ENCODE measurements at regions not wholly inside any gene's neighbourhood (a gene's known extent, or its start where the extent isn't known, plus 50 kb on each side); places are given as distances from the start of the nearest gene placed in this dataset.

- no peak overlapping the region for H3K14ac ChIP-seq (ENCODE audit: low read length)
Measured at GRCh38 chr10:18743926-18744325, 84.7 kb downstream of the ARL5B start.

GRCh38 chr10:18753312-18753895, 94.2 kb downstream of the ARL5B start:
- H3K27ac ChIP-seq (replicated peaks; ENCODE audit: low read length): no peak overlapping the region
- no peak overlapping the region for H3K14ac ChIP-seq (ENCODE audit: low read length)
- no peak overlapping the region for H2BK5ac ChIP-seq (ENCODE audit: low read length)
- H3K18ac ChIP-seq (ENCODE audit: low read length): no peak overlapping the region
- H2BK12ac ChIP-seq (ENCODE audit: low read length): no peak overlapping the region
- no peak overlapping the region for H4K8ac ChIP-seq (ENCODE audit: low read depth, low read length)
- no peak overlapping the region for H3K23ac ChIP-seq (ENCODE audit: low read depth, low read length, poor library complexity)
- no peak overlapping the region for H4K91ac ChIP-seq (ENCODE audit: low read depth, low read length, poor library complexity)
- H3K4me3 ChIP-seq (ENCODE audit: low read length in 2 of 2): no peak overlapping the region
- no peak overlapping the region for H3K9ac ChIP-seq (ENCODE audit: low read depth, low read length, poor library complexity)
- H2BK15ac ChIP-seq (ENCODE audit: low read length): no peak overlapping the region
- peaks cover 0 to 2% of the 10 kb centered on the region in 2 donors for H3K4me1 ChIP-seq (ENCODE audit: control insufficient read depth in 2 of 2, insufficient read depth in 1 of 2, low read depth in 1 of 2, low read length in 2 of 2)
- no peaks in the 10 kb centered on the region for H3K79me1 ChIP-seq (ENCODE audit: low read depth, low read length)
- H2AFZ ChIP-seq (ENCODE audit: low read length): no peak overlapping the region
- H2AK5ac ChIP-seq (ENCODE audit: low read depth, low read length): no peak overlapping the region
- H2BK120ac ChIP-seq (ENCODE audit: low read depth, low read length): no peak overlapping the region
- H3K9me3 ChIP-seq (replicated peaks in 1 of 2; ENCODE audit: control insufficient read depth in 2 of 2, insufficient read depth in 1 of 2, low read depth in 1 of 2, low read length in 2 of 2): no peaks in the 10 kb centered on the region
- DNase-seq (ENCODE audit: low spot score): no peak
- H3K36me3 ChIP-seq (replicated peaks in 1 of 2; ENCODE audit: control insufficient read depth in 2 of 2, insufficient read depth in 2 of 2, low read length in 2 of 2): no peaks in the 10 kb centered on the region
- H3K4ac ChIP-seq (ENCODE audit: low read length): no peak overlapping the region
- H3K27me3 ChIP-seq (ENCODE audit: control insufficient read depth in 3 of 3, insufficient read depth in 3 of 3, low read depth in 1 of 3, low read length in 3 of 3): no peaks in the 10 kb centered on the region
- WGBS, 2 donors (ENCODE audit: extremely low coverage in 2 of 2, insufficient read length in 2 of 2, insufficient replicate concordance in 1 of 2): no CpG with 5 or more reads among the region's 11 CpGs
- no peak overlapping the region for H3K4me2 ChIP-seq (ENCODE audit: insufficient read depth, low read length, poor library complexity, severe bottlenecking)

More at GRCh38 chr10:18743926-18744325, 84.7 kb downstream of the ARL5B start:
- H3K4me3 ChIP-seq (ENCODE audit: low read length in 2 of 2): no peak overlapping the region
- no peak overlapping the region for H3K4me2 ChIP-seq (ENCODE audit: insufficient read depth, low read length, poor library complexity, severe bottlenecking)
- H3K9me3 ChIP-seq (replicated peaks in 1 of 2; ENCODE audit: control insufficient read depth in 2 of 2, insufficient read depth in 1 of 2, low read depth in 1 of 2, low read length in 2 of 2): no peaks in the 10 kb centered on the region
- no peak overlapping the region for H2AFZ ChIP-seq (ENCODE audit: low read length)
- no peaks in the 10 kb centered on the region for H3K36me3 ChIP-seq (replicated peaks in 1 of 2; ENCODE audit: control insufficient read depth in 2 of 2, insufficient read depth in 2 of 2, low read length in 2 of 2)
- H2BK12ac ChIP-seq (ENCODE audit: low read length): no peak overlapping the region
- H3K27ac ChIP-seq (replicated peaks; ENCODE audit: low read length): no peak overlapping the region
- no peak overlapping the region for H2AK5ac ChIP-seq (ENCODE audit: low read depth, low read length)
- H3K4ac ChIP-seq (ENCODE audit: low read length): no peak overlapping the region
- no peak overlapping the region for H4K8ac ChIP-seq (ENCODE audit: low read depth, low read length)
- H4K91ac ChIP-seq (ENCODE audit: low read depth, low read length, poor library complexity): no peak overlapping the region
- H2BK5ac ChIP-seq (ENCODE audit: low read length): no peak overlapping the region
- no peak overlapping the region for H3K23ac ChIP-seq (ENCODE audit: low read depth, low read length, poor library complexity)
- H3K27me3 ChIP-seq (ENCODE audit: control insufficient read depth in 3 of 3, insufficient read depth in 3 of 3, low read depth in 1 of 3, low read length in 3 of 3): no peaks in the 10 kb centered on the region
- no peak overlapping the region for H3K9ac ChIP-seq (ENCODE audit: low read depth, low read length, poor library complexity)
- no peak overlapping the region for H3K18ac ChIP-seq (ENCODE audit: low read length)
- H2BK15ac ChIP-seq (ENCODE audit: low read length): no peak overlapping the region
- H3K4me1 ChIP-seq (ENCODE audit: control insufficient read depth in 2 of 2, insufficient read depth in 1 of 2, low read depth in 1 of 2, low read length in 2 of 2): peaks cover 0 to 2% of the 10 kb centered on the region in 2 donors
- no peaks in the 10 kb centered on the region for H3K79me1 ChIP-seq (ENCODE audit: low read depth, low read length)
- no peak for DNase-seq (ENCODE audit: low spot score)
- H2BK120ac ChIP-seq (ENCODE audit: low read depth, low read length): no peak overlapping the region

GRCh38 chr10:18759575-18759974, 100.3 kb downstream of the ARL5B start:
- Histone ChIP-seq H4K91ac (ENCODE audit: low read depth, low read length, poor library complexity) (no peak overlapping the region), H2BK15ac (ENCODE audit: low read length) (no peak overlapping the region), H3K4me3 (ENCODE audit: low read length in 2 of 2) (no peak overlapping the region), H3K36me3 (replicated peaks in 1 of 2; ENCODE audit: control insufficient read depth in 2 of 2, insufficient read depth in 2 of 2, low read length in 2 of 2) (no peaks in the 10 kb centered on the region), H3K9me3 (replicated peaks in 1 of 2; ENCODE audit: control insufficient read depth in 2 of 2, insufficient read depth in 1 of 2, low read depth in 1 of 2, low read length in 2 of 2) (no peaks in the 10 kb centered on the region), H3K27me3 (ENCODE audit: control insufficient read depth in 3 of 3, insufficient read depth in 3 of 3, low read depth in 1 of 3, low read length in 3 of 3) (no peaks in the 10 kb centered on the region), H2BK5ac (ENCODE audit: low read length) (no peak overlapping the region), H3K18ac (ENCODE audit: low read length) (no peak overlapping the region), H3K23ac (ENCODE audit: low read depth, low read length, poor library complexity) (no peak overlapping the region), H3K27ac (replicated peaks; ENCODE audit: low read length) (no peak overlapping the region), H2AFZ (ENCODE audit: low read length) (no peak overlapping the region), H3K4me2 (ENCODE audit: insufficient read depth, low read length, poor library complexity, severe bottlenecking) (no peak overlapping the region), H2BK12ac (ENCODE audit: low read length) (no peak overlapping the region), H2BK120ac (ENCODE audit: low read depth, low read length) (no peak overlapping the region), H3K14ac (ENCODE audit: low read length) (no peak overlapping the region), H2AK5ac (ENCODE audit: low read depth, low read length) (no peak overlapping the region), H4K8ac (ENCODE audit: low read depth, low read length) (no peak overlapping the region), H3K79me1 (ENCODE audit: low read depth, low read length) (no peaks in the 10 kb centered on the region), H3K4ac (ENCODE audit: low read length) (no peak overlapping the region), H3K9ac (ENCODE audit: low read depth, low read length, poor library complexity) (no peak overlapping the region), H3K4me1 (ENCODE audit: control insufficient read depth in 2 of 2, insufficient read depth in 1 of 2, low read depth in 1 of 2, low read length in 2 of 2) (no peaks in the 10 kb centered on the region)
- no peak for DNase-seq (ENCODE audit: low spot score)
- no CpG with 5 or more reads among the region's 1 CpG for WGBS, 2 donors (ENCODE audit: extremely low coverage in 2 of 2, insufficient read length in 2 of 2, insufficient replicate concordance in 1 of 2)

- Histone ChIP-seq H3K9ac (ENCODE audit: low read depth, low read length, poor library complexity) (no peak overlapping the region), H3K36me3 (replicated peaks in 1 of 2; ENCODE audit: control insufficient read depth in 2 of 2, insufficient read depth in 2 of 2, low read length in 2 of 2) (no peaks in the 10 kb centered on the region), H3K23ac (ENCODE audit: low read depth, low read length, poor library complexity) (no peak overlapping the region), H3K27me3 (ENCODE audit: control insufficient read depth in 3 of 3, insufficient read depth in 3 of 3, low read depth in 1 of 3, low read length in 3 of 3) (no peaks in the 10 kb centered on the region), H4K91ac (ENCODE audit: low read depth, low read length, poor library complexity) (no peak overlapping the region), H2BK12ac (ENCODE audit: low read length) (no peak overlapping the region), H3K4me1 (ENCODE audit: control insufficient read depth in 2 of 2, insufficient read depth in 1 of 2, low read depth in 1 of 2, low read length in 2 of 2) (no peaks in the 10 kb centered on the region), H3K4me3 (ENCODE audit: low read length in 2 of 2) (no peak overlapping the region), H4K8ac (ENCODE audit: low read depth, low read length) (no peak overlapping the region), H3K4me2 (ENCODE audit: insufficient read depth, low read length, poor library complexity, severe bottlenecking) (no peak overlapping the region), H2BK15ac (ENCODE audit: low read length) (no peak overlapping the region), H2BK120ac (ENCODE audit: low read depth, low read length) (no peak overlapping the region), H3K79me1 (ENCODE audit: low read depth, low read length) (no peaks in the 10 kb centered on the region), H2BK5ac (ENCODE audit: low read length) (no peak overlapping the region), H3K27ac (replicated peaks; ENCODE audit: low read length) (no peak overlapping the region), H3K4ac (ENCODE audit: low read length) (no peak overlapping the region), H2AFZ (ENCODE audit: low read length) (no peak overlapping the region), H2AK5ac (ENCODE audit: low read depth, low read length) (no peak overlapping the region), H3K9me3 (replicated peaks in 1 of 2; ENCODE audit: control insufficient read depth in 2 of 2, insufficient read depth in 1 of 2, low read depth in 1 of 2, low read length in 2 of 2) (no peaks in the 10 kb centered on the region), H3K14ac (ENCODE audit: low read length) (no peak overlapping the region), H3K18ac (ENCODE audit: low read length) (no peak overlapping the region)
- whole genome bisulfite sequencing, 2 donors (ENCODE audit: extremely low coverage in 2 of 2, insufficient read length in 2 of 2, insufficient replicate concordance in 1 of 2): no CpG with 5 or more reads among the region's 4 CpGs
- DNase-seq (ENCODE audit: low spot score): no peak
Measured at GRCh38 chr10:18760836-18761235, 101.6 kb downstream of the ARL5B start.

Measured in neuronal stem cell (in vitro differentiated cells).